Upper lobe of left lung (tissue), 6 donors: ENCODE measurements at regions not wholly inside any gene's neighbourhood (a gene's known extent, or its start where the extent isn't known, plus 50 kb on each side); places are given as distances from the start of the nearest gene placed in this dataset.

Experiments used
- ATAC-seq, 2 donors: fragments of 200-7000 bp; cut with Tn5 transposase; one replicate each; pipeline ENCODE4 v1.9.1; 2022; ENCODE audit warnings: mild to moderate bottlenecking in 2 of 2, moderate library complexity in 2 of 2; ENCODE audit not compliant: low FRiP score in 2 of 2
- DNase-seq, 2 donors: peaks; one replicate each; pipeline ENCODE4 v3.0.0-alpha.2; 2019 to 2020
- H3K27ac ChIP-seq, 4 donors: fragments of 200-600 bp; sonication (generic); one replicate each; pipeline ENCODE4 v1.5.1; 2016 to 2019
- H3K27me3 ChIP-seq, 4 donors: fragments of 200-600 bp; sonication (generic); one replicate each; pipeline ENCODE4 v1.5.1; 2017 to 2019
- H3K36me3 ChIP-seq, 4 donors: fragments of 200-600 bp; sonication (generic); one replicate each; pipeline ENCODE4 v1.5.1; 2016 to 2019
- H3K4me1 ChIP-seq, 4 donors: fragments of 200-600 bp; sonication (generic); one replicate each; pipeline ENCODE4 v1.5.1; 2018 to 2019
- H3K4me3 ChIP-seq, 4 donors: fragments of 200-600 bp; sonication (generic); one replicate each; pipeline ENCODE4 v1.5.1; 2017 to 2019; ENCODE audit warnings: mild to moderate bottlenecking in 2 of 4, moderate library complexity in 1 of 4
- H3K9me3 ChIP-seq, 4 donors: fragments of 200-600 bp; sonication (generic); one replicate each; pipeline ENCODE4 v1.5.1; 2018 to 2019
- EP300 ChIP-seq, 4 donors: sonication (generic); formaldehyde crosslinking; IDR thresholded peaks; one replicate each; pipeline ENCODE4 v1.5.1; 2017; ENCODE audit warnings: antibody characterized with exemption in 4 of 4, control low read depth in 2 of 4
- POLR2A ChIP-seq, 4 donors: fragments of 450-650 bp; IDR thresholded peaks; one replicate each; pipeline ENCODE4 v1.5.1; 2016 to 2017; ENCODE audit warnings: antibody characterized with exemption in 4 of 4, mild to moderate bottlenecking in 2 of 4
- POLR2AphosphoS5 ChIP-seq, 2 donors: sonication (generic); formaldehyde crosslinking; IDR thresholded peaks; one replicate each; pipeline ENCODE4 v1.5.1; 2017; ENCODE audit warnings: antibody characterized with exemption in 2 of 2
- WGBS, 2 donors: methylation state at CpG; one replicate each; pipeline ENCODE4 v1.1.5; 2017 to 2018; 5-methylcytosine and 5-hydroxymethylcytosine counted together
- TF ChIP-seq, protein P1 (sequence below), 6 experiments: fragments of 450-650 bp in 4 of 6; fragments of 200-600 bp in 2 of 6; sonication (generic) in 2 of 6; IDR thresholded peaks; one replicate each; pipeline ENCODE4 v1.5.1; 2016 to 2019; ENCODE audit warnings: antibody characterized with exemption in 6 of 6
- donor health status: DM: no; HTN: no; CAD: no; lungs with moderate emphysema.
- donor health status: DM: no; HTN: yes; CAD: no; lungs with severe emphysema.

DNA sequence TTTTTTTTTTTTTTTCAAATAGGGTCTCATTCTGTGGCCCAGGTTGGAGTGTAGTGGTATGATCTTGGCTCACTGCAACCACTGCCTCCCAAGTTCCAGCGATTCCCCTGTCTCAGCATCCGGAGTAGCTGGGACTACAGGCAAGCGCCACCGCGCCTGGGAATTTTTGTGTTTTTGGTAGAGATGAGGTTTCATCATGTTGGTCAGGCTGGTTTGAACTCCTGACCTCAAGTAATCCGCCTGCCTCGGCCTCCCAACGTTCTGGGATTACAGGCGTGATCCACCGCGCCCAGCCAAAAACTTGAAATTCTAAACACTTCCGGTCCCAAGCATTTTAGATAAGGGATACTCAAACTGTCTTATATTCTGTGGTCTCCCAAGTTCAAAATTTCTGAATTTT lies 718.9 kb upstream of the MEF2C start:
- H3K9me3 ChIP-seq = no peaks in the 10 kb centered on the region
- TF ChIP-seq POLR2AphosphoS5 (IDR thresholded peaks at IDR 0.05) (no peak), EP300 (IDR thresholded peaks at IDR 0.05) (no peak), POLR2A (IDR thresholded peaks at IDR 0.05) (no peak)
- TF ChIP-seq, protein P1, sequence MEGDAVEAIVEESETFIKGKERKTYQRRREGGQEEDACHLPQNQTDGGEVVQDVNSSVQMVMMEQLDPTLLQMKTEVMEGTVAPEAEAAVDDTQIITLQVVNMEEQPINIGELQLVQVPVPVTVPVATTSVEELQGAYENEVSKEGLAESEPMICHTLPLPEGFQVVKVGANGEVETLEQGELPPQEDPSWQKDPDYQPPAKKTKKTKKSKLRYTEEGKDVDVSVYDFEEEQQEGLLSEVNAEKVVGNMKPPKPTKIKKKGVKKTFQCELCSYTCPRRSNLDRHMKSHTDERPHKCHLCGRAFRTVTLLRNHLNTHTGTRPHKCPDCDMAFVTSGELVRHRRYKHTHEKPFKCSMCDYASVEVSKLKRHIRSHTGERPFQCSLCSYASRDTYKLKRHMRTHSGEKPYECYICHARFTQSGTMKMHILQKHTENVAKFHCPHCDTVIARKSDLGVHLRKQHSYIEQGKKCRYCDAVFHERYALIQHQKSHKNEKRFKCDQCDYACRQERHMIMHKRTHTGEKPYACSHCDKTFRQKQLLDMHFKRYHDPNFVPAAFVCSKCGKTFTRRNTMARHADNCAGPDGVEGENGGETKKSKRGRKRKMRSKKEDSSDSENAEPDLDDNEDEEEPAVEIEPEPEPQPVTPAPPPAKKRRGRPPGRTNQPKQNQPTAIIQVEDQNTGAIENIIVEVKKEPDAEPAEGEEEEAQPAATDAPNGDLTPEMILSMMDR (IDR thresholded peaks at IDR 0.05) = no peak
- ATAC-seq (no peak), DNase-seq (no peak)
- H3K4me1 ChIP-seq = no peaks in the 10 kb centered on the region
- no peak overlapping the region for H3K4me3 ChIP-seq
- no peak overlapping the region for H3K27ac ChIP-seq
- 97 to 98% methylated on average over 12 of the region's 12 CpGs for WGBS, 2 donors
- no peaks in the 10 kb centered on the region for H3K36me3 ChIP-seq
- H3K27me3 ChIP-seq = no peaks in the 10 kb centered on the region

DNA sequence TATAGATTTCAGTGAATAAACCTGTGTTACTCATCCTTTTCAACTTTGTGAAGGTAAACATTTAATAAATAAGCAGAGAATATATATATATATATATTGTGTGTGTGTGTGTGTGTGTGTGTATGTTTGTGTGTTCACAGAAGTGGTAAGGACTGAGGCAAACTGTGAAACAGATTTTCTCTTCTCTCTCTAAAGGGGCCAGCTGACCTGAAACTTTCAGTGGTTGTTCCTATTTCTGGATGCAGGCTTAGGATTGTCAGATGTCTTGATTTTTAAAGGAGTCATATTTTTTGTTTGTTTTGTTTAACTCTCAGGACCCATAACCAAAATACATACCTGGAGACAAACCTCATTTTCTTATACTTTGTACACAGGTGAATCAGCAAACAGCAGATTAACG lies 714.9 kb upstream of the MEF2C start:
- no peaks in the 10 kb centered on the region for H3K9me3 ChIP-seq
- no peak overlapping the region for H3K27ac ChIP-seq
- no peaks in the 10 kb centered on the region for H3K27me3 ChIP-seq
- H3K4me3 ChIP-seq = no peak overlapping the region
- H3K36me3 ChIP-seq = no peaks in the 10 kb centered on the region
- TF ChIP-seq POLR2AphosphoS5 (IDR thresholded peaks at IDR 0.05) = no peak
- no peak for TF ChIP-seq EP300 (IDR thresholded peaks at IDR 0.05)
- TF ChIP-seq, protein P1 (IDR thresholded peaks at IDR 0.05) = no peak
- no peak for TF ChIP-seq POLR2A (IDR thresholded peaks at IDR 0.05)
- no peak for ATAC-seq
- H3K4me1 ChIP-seq = no peaks in the 10 kb centered on the region
- WGBS, 2 donors = 86 to 89% methylated on average over 1 of the region's 1 CpG
- no peak for DNase-seq

DNA sequence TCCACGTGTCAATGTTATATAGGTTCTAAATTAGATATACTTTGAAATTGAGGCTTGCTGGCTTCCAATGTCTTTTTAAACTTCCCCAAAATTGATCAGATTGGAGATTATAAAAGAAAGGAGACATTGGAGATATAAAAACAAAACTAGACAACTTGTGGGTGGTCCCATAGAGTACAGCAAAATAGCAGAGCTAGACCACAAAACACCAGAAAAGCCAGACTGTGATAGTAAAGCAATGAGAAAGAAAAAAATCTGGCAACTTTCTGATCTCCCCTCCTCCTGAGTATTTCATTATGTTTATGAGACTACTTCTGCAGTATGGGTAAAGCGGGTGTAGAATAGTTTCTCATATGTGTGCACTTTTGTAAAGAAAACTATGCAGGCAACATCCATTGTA lies 713.8 kb upstream of the MEF2C start:
- DNase-seq = no peak
- Histone ChIP-seq H3K27me3 (no peaks in the 10 kb centered on the region), H3K4me1 (no peaks in the 10 kb centered on the region), H3K9me3 (no peaks in the 10 kb centered on the region), H3K4me3 (no peak overlapping the region), H3K36me3 (no peaks in the 10 kb centered on the region), H3K27ac (no peak overlapping the region)
- no peak for ATAC-seq
- 43% methylated on average over 2 of the region's 2 CpGs for WGBS, 2 donors
- TF ChIP-seq POLR2AphosphoS5 (IDR thresholded peaks at IDR 0.05) = no peak
- no peak for TF ChIP-seq POLR2A (IDR thresholded peaks at IDR 0.05)
- no peak for TF ChIP-seq EP300 (IDR thresholded peaks at IDR 0.05)

DNA sequence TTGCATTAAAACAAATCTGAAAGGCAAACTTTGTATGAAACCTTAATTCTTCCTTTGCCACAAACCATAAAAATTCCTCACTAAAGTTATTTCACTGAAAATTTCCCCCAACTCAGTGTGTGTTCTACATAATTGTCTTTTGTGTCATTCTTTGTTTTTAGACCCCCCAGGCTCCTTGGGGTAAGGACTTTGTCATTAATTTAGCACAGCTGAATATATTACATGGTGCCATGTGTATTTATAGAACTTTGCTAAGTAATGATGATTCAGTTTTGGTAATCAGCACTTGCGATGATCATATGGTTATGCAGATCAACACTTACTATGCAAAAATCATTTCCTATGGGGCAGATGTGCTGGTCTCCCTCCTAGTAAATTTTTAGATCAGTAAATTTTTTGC lies 712.1 kb upstream of the MEF2C start:
- ATAC-seq = no peak
- Histone ChIP-seq H3K4me1 (no peaks in the 10 kb centered on the region), H3K9me3 (no peaks in the 10 kb centered on the region), H3K27ac (no peak overlapping the region), H3K36me3 (no peaks in the 10 kb centered on the region), H3K4me3 (no peak overlapping the region), H3K27me3 (no peaks in the 10 kb centered on the region)
- WGBS, 2 donors = 91 to 100% methylated on average over 1 of the region's 1 CpG
- TF ChIP-seq POLR2AphosphoS5 (IDR thresholded peaks at IDR 0.05) (no peak), EP300 (IDR thresholded peaks at IDR 0.05) (no peak), POLR2A (IDR thresholded peaks at IDR 0.05) (no peak)
- TF ChIP-seq, protein P1 (IDR thresholded peaks at IDR 0.05) = no peak
- no peak for DNase-seq

DNA sequence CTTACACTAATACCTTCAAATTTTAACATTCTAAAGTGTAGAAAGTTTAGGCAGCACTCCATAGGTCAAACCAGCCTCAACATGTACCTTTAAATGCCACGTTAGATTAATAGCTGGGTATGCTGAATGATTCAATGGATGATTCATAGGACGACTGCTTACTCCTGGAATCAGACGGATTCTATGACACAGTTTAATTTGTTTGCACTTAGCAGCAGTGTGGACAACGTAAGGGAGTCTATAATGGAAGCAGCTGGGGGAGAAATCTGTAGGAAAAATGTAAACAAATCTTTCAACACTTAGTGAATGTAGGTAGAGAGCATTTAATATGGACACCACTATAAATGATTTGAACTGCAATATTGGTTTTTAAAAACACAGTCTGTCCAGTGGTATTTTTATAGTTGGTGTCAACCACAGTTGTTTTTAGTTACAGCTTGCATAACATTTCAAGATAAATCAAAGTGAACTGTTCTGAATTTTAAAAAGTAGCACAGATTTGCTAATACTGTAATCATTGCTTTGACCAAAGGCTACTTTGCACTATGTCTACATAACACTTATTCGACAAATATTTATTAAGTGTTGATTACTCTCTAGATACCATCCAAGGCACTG lies 701.5 kb upstream of the MEF2C start:
- Histone ChIP-seq H3K27ac (no peak overlapping the region), H3K4me3 (no peak overlapping the region), H3K36me3 (no peaks in the 10 kb centered on the region), H3K9me3 (no peaks in the 10 kb centered on the region), H3K4me1 (no peaks in the 10 kb centered on the region), H3K27me3 (no peaks in the 10 kb centered on the region)
- TF ChIP-seq, protein P1 (IDR thresholded peaks at IDR 0.05) = no peak
- TF ChIP-seq POLR2AphosphoS5 (IDR thresholded peaks at IDR 0.05) (no peak), POLR2A (IDR thresholded peaks at IDR 0.05) (no peak), EP300 (IDR thresholded peaks at IDR 0.05) (no peak)
- ATAC-seq (no peak), DNase-seq (no peak)
- 70 to 79% methylated on average over 5 of the region's 5 CpGs for WGBS, 2 donors
